Endodermal cell (in vitro differentiated cells): ENCODE measurements at regions not wholly inside any gene's neighbourhood (a gene's known extent, or its start where the extent isn't known, plus 50 kb on each side); places are given as distances from the start of the nearest gene placed in this dataset.

Source experiments
- DNase-seq: peaks from one replicate; pipeline ENCODE4 v3.0.0-alpha.2; 2017
- H3K27ac ChIP-seq: 2 replicates; pipeline ENCODE4 v1.5.1; 2013; ENCODE audit warnings: mild to moderate bottlenecking, low read depth, low read length, moderate library complexity
- H3K27me3 ChIP-seq: 2 replicates; pipeline ENCODE4 v1.6.1; 2013; ENCODE audit warnings: mild to moderate bottlenecking, low read length, moderate library complexity; ENCODE audit not compliant: insufficient read depth, control insufficient read depth, poor library complexity, severe bottlenecking
- H3K36me3 ChIP-seq: 2 replicates; pipeline ENCODE4 v1.7.0; 2013; ENCODE audit warnings: mild to moderate bottlenecking, low read length, moderate library complexity; ENCODE audit not compliant: control insufficient read depth, insufficient read depth
- H3K4me1 ChIP-seq: one replicate; pipeline ENCODE4 v1.7.0; 2013; ENCODE audit warnings: low read length; ENCODE audit not compliant: control insufficient read depth, insufficient read depth
- H3K4me3 ChIP-seq: 2 replicates; pipeline ENCODE4 v1.5.1; 2013; ENCODE audit warnings: mild to moderate bottlenecking, low read length, moderate library complexity
- H3K9ac ChIP-seq: 2 replicates; pipeline ENCODE4 v1.6.1; 2013; ENCODE audit warnings: mild to moderate bottlenecking, low read length, moderate library complexity; ENCODE audit not compliant: poor library complexity, severe bottlenecking; ENCODE audit errors: extremely low read depth
- H3K9me3 ChIP-seq: 2 replicates; pipeline ENCODE4 v1.6.1; 2013; ENCODE audit warnings: mild to moderate bottlenecking, low read length, moderate library complexity; ENCODE audit not compliant: control insufficient read depth
- H3K27ac Mint-ChIP-seq: 2 replicates; pipeline ENCODE4 v1.8.0; 2020; ENCODE audit warnings: mixed read lengths
- H3K27me3 Mint-ChIP-seq: 2 replicates; pipeline ENCODE4 v1.8.0; 2021; ENCODE audit warnings: mild to moderate bottlenecking, mixed read lengths; ENCODE audit not compliant: insufficient read depth
- H3K36me3 Mint-ChIP-seq: 2 replicates; pipeline ENCODE4 v1.8.0; 2020; ENCODE audit warnings: low read depth, mixed read lengths
- H3K4me1 Mint-ChIP-seq: 2 replicates; pipeline ENCODE4 v1.8.0; 2020; ENCODE audit warnings: mixed read lengths
- H3K4me3 Mint-ChIP-seq: 2 replicates; pipeline ENCODE4 v1.8.0; 2020; ENCODE audit warnings: mild to moderate bottlenecking, moderate library complexity, mixed read lengths
- H3K9me3 Mint-ChIP-seq: 2 replicates; pipeline ENCODE4 v1.8.0; 2020; ENCODE audit warnings: mild to moderate bottlenecking, mixed read lengths
- CTCF ChIP-seq: fragments of 200-600 bp; sonication (generic); conservative IDR thresholded peaks from 2 replicates; pipeline ENCODE4 v1.5.0; 2021; ENCODE audit warnings: antibody characterized with exemption, mild to moderate bottlenecking
- WGBS, 2 experiments: methylation state at CpG; one replicate each; pipeline versions ENCODE4 v1.1.5 to v1.1.7; 2013; ENCODE audit warnings: missing lambda C conversion rate in 2 of 2, mixed read lengths in 1 of 2; ENCODE audit not compliant: insufficient coverage in 1 of 2, insufficient read length in 1 of 2; 5-methylcytosine and 5-hydroxymethylcytosine counted together

- H3K4me3 Mint-ChIP-seq = no peak overlapping the region
- Histone ChIP-seq H3K9ac (no peak overlapping the region), H3K4me3 (no peak overlapping the region), H3K36me3 (no peaks in the 10 kb centered on the region), H3K4me1 (no peaks in the 10 kb centered on the region), H3K27ac (no peak overlapping the region), H3K27me3 (no peaks in the 10 kb centered on the region), H3K9me3 (no peaks in the 10 kb centered on the region)
- WGBS, 2 experiments = 90 to 92% methylated on average over 1 of the region's 1 CpG
- H3K36me3 Mint-ChIP-seq = no peaks in the 10 kb centered on the region
- peaks cover 9% of the 10 kb centered on the region for H3K4me1 Mint-ChIP-seq
- no peaks in the 10 kb centered on the region for H3K27me3 Mint-ChIP-seq
- no peak for TF ChIP-seq CTCF
- no peak for DNase-seq
- peaks cover 7% of the 10 kb centered on the region for H3K9me3 Mint-ChIP-seq
- H3K27ac Mint-ChIP-seq = no peak overlapping the region
Observed at GRCh38 chr7:122200888-122201287, 56.8 kb upstream of the AASS start.

GRCh38 chr7:122199171-122199570, 55.1 kb upstream of the AASS start:
- Histone ChIP-seq H3K9ac (no peak overlapping the region), H3K4me3 (no peak overlapping the region), H3K4me1 (no peaks in the 10 kb centered on the region), H3K27ac (no peak overlapping the region), H3K36me3 (no peaks in the 10 kb centered on the region), H3K9me3 (no peaks in the 10 kb centered on the region), H3K27me3 (no peaks in the 10 kb centered on the region)
- peaks cover 7% of the 10 kb centered on the region for H3K9me3 Mint-ChIP-seq
- peaks cover 9% of the 10 kb centered on the region for H3K4me1 Mint-ChIP-seq
- no peaks in the 10 kb centered on the region for H3K36me3 Mint-ChIP-seq
- H3K27me3 Mint-ChIP-seq = no peaks in the 10 kb centered on the region
- H3K27ac Mint-ChIP-seq = no peak overlapping the region
- H3K4me3 Mint-ChIP-seq = no peak overlapping the region
- TF ChIP-seq CTCF = no peak
- no peak for DNase-seq

GRCh38 chr7:122198581-122198980, 54.5 kb upstream of the AASS start:
- H3K27ac ChIP-seq = no peak overlapping the region
- 66% methylated on average over 1 of the region's 1 CpG; no CpG with 5 or more reads in 1 of the 2 experiments for WGBS, 2 experiments
- no peak overlapping the region for H3K27ac Mint-ChIP-seq
- DNase-seq = peak; percentile 46
- H3K4me1 Mint-ChIP-seq = peaks cover 9% of the 10 kb centered on the region
- no peaks in the 10 kb centered on the region for H3K36me3 ChIP-seq
- H3K27me3 ChIP-seq = no peaks in the 10 kb centered on the region
- H3K4me1 ChIP-seq = no peaks in the 10 kb centered on the region
- H3K9me3 Mint-ChIP-seq = peaks cover 7% of the 10 kb centered on the region
- H3K27me3 Mint-ChIP-seq = no peaks in the 10 kb centered on the region
- H3K9me3 ChIP-seq = no peaks in the 10 kb centered on the region
- H3K36me3 Mint-ChIP-seq = no peaks in the 10 kb centered on the region
- no peak for TF ChIP-seq CTCF
- H3K4me3 ChIP-seq = no peak overlapping the region
- no peak overlapping the region for H3K9ac ChIP-seq
- no peak overlapping the region for H3K4me3 Mint-ChIP-seq
